PC-3 (cell line): ENCODE measurements at regions not wholly inside any gene's neighbourhood (a gene's known extent, or its start where the extent isn't known, plus 50 kb on each side); places are given as distances from the start of the nearest gene placed in this dataset.

Experiments used
- CTCF ChIP-seq: fragments of 300-600 bp; sonication (generic); conservative IDR thresholded peaks from 2 replicates; pipeline ENCODE4 v1.5.1; 2017; ENCODE audit warnings: antibody characterized with exemption, low read depth, mild to moderate bottlenecking, low read length
- EZH2 ChIP-seq: fragments of 300-600 bp; sonication (generic); IDR thresholded peaks from one replicate; pipeline ENCODE4 v1.6.1; 2017; ENCODE audit warnings: antibody characterized with exemption, mild to moderate bottlenecking, low read length; ENCODE audit not compliant: unreplicated experiment
- EZH2phosphoT487 ChIP-seq: fragments of 300-600 bp; sonication (generic); IDR thresholded peaks from 2 replicates; pipeline ENCODE4 v1.6.1; 2018; ENCODE audit warnings: mild to moderate bottlenecking, antibody characterized with exemption, low read length, borderline replicate concordance

- no peak for TF ChIP-seq CTCF
- TF ChIP-seq EZH2phosphoT487: no peak
- no peak for TF ChIP-seq EZH2
Measured at GRCh38 chr4:43163101-43163792, 270.7 kb downstream of the GRXCR1 start.
